ENCODE measurements at regions not wholly inside any gene's neighbourhood (a gene's known extent, or its start where the extent isn't known, plus 50 kb on each side); places are given as distances from the start of the nearest gene placed in this dataset.

- Mint-ChIP-seq H3K27me3 (ENCODE audit: low read depth) (no peaks in the 10 kb centered on the region), H3K4me1 (ENCODE audit: low read depth) (no peaks in the 10 kb centered on the region), H3K4me3 (ENCODE audit: low read depth) (no peak overlapping the region), H3K9me3 (peaks cover 22% of the 10 kb centered on the region), H3K27ac (no peak overlapping the region), H3K36me3 (ENCODE audit: low read depth) (no peaks in the 10 kb centered on the region)
- DNase-seq (ENCODE audit: low spot score), result no peak
- intact Hi-C loops (cut with micrococcal nuclease), result no loop called here
Measured at GRCh38 chr4:58514299-58514698, 1404.1 kb upstream of the IGFBP7 start.

GRCh38 chr4:58510652-58511051, 1400.5 kb upstream of the IGFBP7 start:
- no peak for DNase-seq (ENCODE audit: low spot score)
- Mint-ChIP-seq H3K27ac (no peak overlapping the region), H3K27me3 (ENCODE audit: low read depth) (no peaks in the 10 kb centered on the region), H3K9me3 (peaks cover 12% of the 10 kb centered on the region), H3K36me3 (ENCODE audit: low read depth) (no peaks in the 10 kb centered on the region), H3K4me1 (ENCODE audit: low read depth) (no peaks in the 10 kb centered on the region), H3K4me3 (ENCODE audit: low read depth) (no peak overlapping the region)
- intact Hi-C loops (cut with micrococcal nuclease), result no loop called here

- no peak for DNase-seq (ENCODE audit: low spot score)
Measured at GRCh38 chr4:58507079-58507478, 1396.9 kb upstream of the IGFBP7 start.

GRCh38 chr4:58502839-58503238, 1392.7 kb upstream of the IGFBP7 start:
- H3K36me3 Mint-ChIP-seq (ENCODE audit: low read depth), result no peaks in the 10 kb centered on the region
- peaks cover 17% of the 10 kb centered on the region for H3K9me3 Mint-ChIP-seq
- H3K4me1 Mint-ChIP-seq (ENCODE audit: low read depth), result no peaks in the 10 kb centered on the region
- H3K27me3 Mint-ChIP-seq (ENCODE audit: low read depth), result no peaks in the 10 kb centered on the region
- intact Hi-C loops (cut with micrococcal nuclease), result no loop called here
- H3K4me3 Mint-ChIP-seq (ENCODE audit: low read depth), result no peak overlapping the region
- no peak for DNase-seq (ENCODE audit: low spot score)
- no peak overlapping the region for H3K27ac Mint-ChIP-seq

More at GRCh38 chr4:58507079-58507478, 1396.9 kb upstream of the IGFBP7 start:
- no peaks in the 10 kb centered on the region for H3K27me3 Mint-ChIP-seq (ENCODE audit: low read depth)
- no peaks in the 10 kb centered on the region for H3K36me3 Mint-ChIP-seq (ENCODE audit: low read depth)
- intact Hi-C loops (cut with micrococcal nuclease), result no loop called here
- peaks cover 11% of the 10 kb centered on the region for H3K9me3 Mint-ChIP-seq
- H3K4me3 Mint-ChIP-seq (ENCODE audit: low read depth), result no peak overlapping the region
- no peaks in the 10 kb centered on the region for H3K4me1 Mint-ChIP-seq (ENCODE audit: low read depth)
- H3K27ac Mint-ChIP-seq, result no peak overlapping the region

GRCh38 chr4:58499182-58499581, 1389.0 kb upstream of the IGFBP7 start:
- no peak overlapping the region for H3K27ac Mint-ChIP-seq
- H3K4me3 Mint-ChIP-seq (ENCODE audit: low read depth), result no peak overlapping the region
- no peaks in the 10 kb centered on the region for H3K27me3 Mint-ChIP-seq (ENCODE audit: low read depth)

GRCh38 chr4:58491620-58492019, 1381.4 kb upstream of the IGFBP7 start:
- DNase-seq (ENCODE audit: low spot score), result no peak
- intact Hi-C loops (cut with micrococcal nuclease), result no loop called here
- Mint-ChIP-seq H3K27ac (no peak overlapping the region), H3K4me3 (ENCODE audit: low read depth) (no peak overlapping the region), H3K36me3 (ENCODE audit: low read depth) (no peaks in the 10 kb centered on the region), H3K9me3 (peaks cover 28% of the 10 kb centered on the region), H3K4me1 (ENCODE audit: low read depth) (no peaks in the 10 kb centered on the region), H3K27me3 (ENCODE audit: low read depth) (no peaks in the 10 kb centered on the region)

More at GRCh38 chr4:58499182-58499581, 1389.0 kb upstream of the IGFBP7 start:
- Mint-ChIP-seq H3K4me1 (ENCODE audit: low read depth) (no peaks in the 10 kb centered on the region), H3K36me3 (ENCODE audit: low read depth) (no peaks in the 10 kb centered on the region), H3K9me3 (peaks cover 19% of the 10 kb centered on the region)
- intact Hi-C loops (cut with micrococcal nuclease), result no loop called here
- DNase-seq (ENCODE audit: low spot score), result no peak

GRCh38 chr4:58477950-58478349, 1367.8 kb upstream of the IGFBP7 start:
- intact Hi-C loops (cut with micrococcal nuclease), result no loop called here
- Mint-ChIP-seq H3K27me3 (ENCODE audit: low read depth) (no peaks in the 10 kb centered on the region), H3K36me3 (ENCODE audit: low read depth) (no peaks in the 10 kb centered on the region), H3K4me1 (ENCODE audit: low read depth) (no peaks in the 10 kb centered on the region), H3K4me3 (ENCODE audit: low read depth) (no peak overlapping the region), H3K27ac (no peak overlapping the region), H3K9me3 (peaks cover 10% of the 10 kb centered on the region)
- no peak for DNase-seq (ENCODE audit: low spot score)

GRCh38 chr4:58477513-58477912, 1367.3 kb upstream of the IGFBP7 start:
- no peak overlapping the region for H3K4me3 Mint-ChIP-seq (ENCODE audit: low read depth)
- peaks cover 10% of the 10 kb centered on the region for H3K9me3 Mint-ChIP-seq
- no peaks in the 10 kb centered on the region for H3K4me1 Mint-ChIP-seq (ENCODE audit: low read depth)
- no peak overlapping the region for H3K27ac Mint-ChIP-seq
- intact Hi-C loops (cut with micrococcal nuclease), result no loop called here
- H3K36me3 Mint-ChIP-seq (ENCODE audit: low read depth), result no peaks in the 10 kb centered on the region
- DNase-seq (ENCODE audit: low spot score), result no peak
- no peaks in the 10 kb centered on the region for H3K27me3 Mint-ChIP-seq (ENCODE audit: low read depth)

GRCh38 chr4:58475097-58475496, 1364.9 kb upstream of the IGFBP7 start:
- Mint-ChIP-seq H3K27me3 (ENCODE audit: low read depth) (no peaks in the 10 kb centered on the region), H3K4me1 (ENCODE audit: low read depth) (no peaks in the 10 kb centered on the region), H3K4me3 (ENCODE audit: low read depth) (no peak overlapping the region), H3K27ac (no peak overlapping the region), H3K36me3 (ENCODE audit: low read depth) (no peaks in the 10 kb centered on the region), H3K9me3 (peaks cover 23% of the 10 kb centered on the region)
- no peak for DNase-seq (ENCODE audit: low spot score)
- intact Hi-C loops (cut with micrococcal nuclease), result no loop called here

GRCh38 chr4:58465031-58465430, 1354.8 kb upstream of the IGFBP7 start:
- Mint-ChIP-seq H3K9me3 (peaks cover 27% of the 10 kb centered on the region), H3K4me3 (ENCODE audit: low read depth) (no peak overlapping the region), H3K4me1 (ENCODE audit: low read depth) (no peaks in the 10 kb centered on the region), H3K27ac (no peak overlapping the region), H3K36me3 (ENCODE audit: low read depth) (no peaks in the 10 kb centered on the region), H3K27me3 (ENCODE audit: low read depth) (no peaks in the 10 kb centered on the region)
- no peak for DNase-seq (ENCODE audit: low spot score)
- intact Hi-C loops (cut with micrococcal nuclease), result no loop called here

GRCh38 chr4:58456727-58457384, 1346.7 kb upstream of the IGFBP7 start:
- no peaks in the 10 kb centered on the region for H3K4me1 Mint-ChIP-seq (ENCODE audit: low read depth)
- peaks cover 26% of the 10 kb centered on the region for H3K9me3 Mint-ChIP-seq
- H3K27ac Mint-ChIP-seq, result no peak overlapping the region
- intact Hi-C loops (cut with micrococcal nuclease), result no loop called here
- DNase-seq (ENCODE audit: low spot score), result no peak
- no peaks in the 10 kb centered on the region for H3K36me3 Mint-ChIP-seq (ENCODE audit: low read depth)
- no peaks in the 10 kb centered on the region for H3K27me3 Mint-ChIP-seq (ENCODE audit: low read depth)
- no peak overlapping the region for H3K4me3 Mint-ChIP-seq (ENCODE audit: low read depth)

GRCh38 chr4:58453956-58454355, 1343.8 kb upstream of the IGFBP7 start:
- H3K36me3 Mint-ChIP-seq (ENCODE audit: low read depth), result no peaks in the 10 kb centered on the region
- no peak overlapping the region for H3K4me3 Mint-ChIP-seq (ENCODE audit: low read depth)
- DNase-seq (ENCODE audit: low spot score), result no peak
- H3K9me3 Mint-ChIP-seq, result peaks cover 34% of the 10 kb centered on the region
- intact Hi-C loops (cut with micrococcal nuclease), result no loop called here
- H3K27me3 Mint-ChIP-seq (ENCODE audit: low read depth), result no peaks in the 10 kb centered on the region
- no peaks in the 10 kb centered on the region for H3K4me1 Mint-ChIP-seq (ENCODE audit: low read depth)
- no peak overlapping the region for H3K27ac Mint-ChIP-seq

GRCh38 chr4:58451707-58452106, 1341.5 kb upstream of the IGFBP7 start:
- H3K4me3 Mint-ChIP-seq (ENCODE audit: low read depth), result no peak overlapping the region
- H3K9me3 Mint-ChIP-seq, result peaks cover 26% of the 10 kb centered on the region
- no peaks in the 10 kb centered on the region for H3K27me3 Mint-ChIP-seq (ENCODE audit: low read depth)
- H3K27ac Mint-ChIP-seq, result no peak overlapping the region
- H3K4me1 Mint-ChIP-seq (ENCODE audit: low read depth), result no peaks in the 10 kb centered on the region
- no peaks in the 10 kb centered on the region for H3K36me3 Mint-ChIP-seq (ENCODE audit: low read depth)
- intact Hi-C loops (cut with micrococcal nuclease), result no loop called here
- DNase-seq (ENCODE audit: low spot score), result no peak

- intact Hi-C loops (cut with micrococcal nuclease), result no loop called here
- DNase-seq (ENCODE audit: low spot score), result no peak
- Mint-ChIP-seq H3K36me3 (ENCODE audit: low read depth) (no peaks in the 10 kb centered on the region), H3K4me1 (ENCODE audit: low read depth) (no peaks in the 10 kb centered on the region), H3K4me3 (ENCODE audit: low read depth) (no peak overlapping the region), H3K27ac (no peak overlapping the region), H3K9me3 (peaks cover 31% of the 10 kb centered on the region), H3K27me3 (ENCODE audit: low read depth) (no peaks in the 10 kb centered on the region)
Measured at GRCh38 chr4:58435871-58436270, 1325.7 kb upstream of the IGFBP7 start.
